H1 (cell line): ENCODE measurements at regions not wholly inside any gene's neighbourhood (a gene's known extent, or its start where the extent isn't known, plus 50 kb on each side); places are given as distances from the start of the nearest gene placed in this dataset.

Source experiments
- CTCF ChIA-PET: fragments of 300-600 bp; sonication (Branson Sonifier 250); formaldehyde crosslinking; loops from one replicate; lab custom pipeline; 2021; ENCODE audit not compliant: partially characterized antibody; lab: Charles Lee
- POLR2A ChIA-PET: fragments of 300-600 bp; sonication (Branson Sonifier 250); formaldehyde crosslinking; loops from one replicate; lab custom pipeline; 2021; ENCODE audit warnings: inconsistent platforms; ENCODE audit not compliant: partially characterized antibody; lab: Charles Lee
- DNase-seq, 2 experiments: peaks; one replicate each; pipeline versions ENCODE4 v3.0.0 to v3.0.0-alpha.2; 2010 to 2022; ENCODE audit warnings: low spot score in 2 of 2, low read depth in 1 of 2, mixed read lengths in 1 of 2
- FAIRE-seq: peaks from 2 replicates; lab custom pipeline; 2011; peaks lifted over from hg19 to GRCh38; lab: Jason Lieb, UNC
- H2AFZ ChIP-seq: 2 replicates; pipeline ENCODE4 v1.8.1; 2012; ENCODE audit warnings: low read length, inconsistent platforms
- H2AK5ac ChIP-seq: 2 replicates; pipeline ENCODE4 v1.6.1; 2013; ENCODE audit warnings: low read depth, low read length
- H2BK120ac ChIP-seq: replicated peaks from 2 replicates; pipeline ENCODE3; 2013; ENCODE audit warnings: low read depth, low read length, inconsistent platforms
- H2BK12ac ChIP-seq: 2 replicates; pipeline ENCODE4 v1.6.1; 2013; ENCODE audit warnings: low read depth, low read length
- H2BK15ac ChIP-seq: 2 replicates; pipeline ENCODE4 v1.6.1; 2013; ENCODE audit warnings: low read length
- H2BK20ac ChIP-seq: 2 replicates; pipeline ENCODE4 v1.6.1; 2013; ENCODE audit warnings: low read length
- H2BK5ac ChIP-seq: 2 replicates; pipeline ENCODE4 v1.6.1; 2013; ENCODE audit warnings: low read depth, low read length
- H3K14ac ChIP-seq: 2 replicates; pipeline ENCODE4 v1.6.1; 2013; ENCODE audit warnings: inconsistent platforms; ENCODE audit not compliant: insufficient read length
- H3K18ac ChIP-seq: 2 replicates; pipeline ENCODE4 v1.6.1; 2013; ENCODE audit warnings: low read length; ENCODE audit errors: extremely low read depth
- H3K23ac ChIP-seq: 2 replicates; pipeline ENCODE4 v1.6.1; 2013; ENCODE audit warnings: inconsistent platforms; ENCODE audit not compliant: insufficient read length
- H3K23me2 ChIP-seq: 2 replicates; pipeline ENCODE4 v1.6.1; 2013; ENCODE audit warnings: low read depth, low read length
- H3K27ac ChIP-seq: 2 replicates; pipeline ENCODE4 v1.6.1; 2011; ENCODE audit warnings: low read depth, low read length, inconsistent platforms
- H3K27me3 ChIP-seq, 4 experiments: replicated peaks in 1 of 4; 1 replicate in 1 of 4; 2 replicates in 3 of 4; pipeline versions ENCODE4 v1.6.1 to v1.8.1; 2011 to 2013; ENCODE audit warnings: low read length in 3 of 4, mild to moderate bottlenecking in 3 of 4, inconsistent platforms in 2 of 4, mixed read lengths in 2 of 4, moderate library complexity in 1 of 4; ENCODE audit not compliant: control insufficient read depth in 3 of 4, insufficient read depth in 3 of 4; ENCODE audit errors: extremely low read depth in 1 of 4
- H3K36me3 ChIP-seq, 4 experiments: 2 replicates each; pipeline versions ENCODE4 v1.6.1 to v1.8.1; 2011 to 2013; ENCODE audit warnings: mild to moderate bottlenecking in 4 of 4, low read length in 3 of 4, moderate library complexity in 2 of 4, control low read depth in 1 of 4, inconsistent platforms in 1 of 4; ENCODE audit not compliant: insufficient read depth in 4 of 4, control insufficient read depth in 2 of 4
- H3K4ac ChIP-seq: replicated peaks from 2 replicates; pipeline ENCODE3; 2013; ENCODE audit warnings: low read length, low read depth, mixed read lengths, inconsistent platforms; ENCODE audit not compliant: insufficient read length
- H3K4me1 ChIP-seq, 4 experiments: replicated peaks in 1 of 4; 1 replicate in 1 of 4; 2 replicates in 3 of 4; pipeline versions ENCODE4 v1.6.1 to v1.8.1; 2011 to 2013; ENCODE audit warnings: low read length in 3 of 4, inconsistent platforms in 2 of 4, mixed read lengths in 1 of 4; ENCODE audit not compliant: insufficient read depth in 4 of 4, control insufficient read depth in 3 of 4
- H3K4me2 ChIP-seq, 2 experiments: 2 replicates each; pipeline versions ENCODE4 v1.6.1 to v1.8.1; 2011 to 2013; ENCODE audit warnings: low read depth in 2 of 2, low read length in 2 of 2, control low read depth in 1 of 2, inconsistent platforms in 1 of 2, mild to moderate bottlenecking in 1 of 2; ENCODE audit not compliant: insufficient read depth in 1 of 2
- H3K4me3 ChIP-seq, 4 experiments: fragments of 200-600, 300-600 bp in 1 of 4; sonication (generic), shearing (Covaris generic), sonication (Bioruptor Twin) in 1 of 4; 2 replicates each; pipeline versions ENCODE4 v1.5.1 to v1.8.1; 2011 to 2016; ENCODE audit warnings: low read length in 4 of 4, low read depth in 3 of 4, control low read depth in 2 of 4, inconsistent platforms in 2 of 4, mild to moderate bottlenecking in 2 of 4, mixed read lengths in 1 of 4, moderate library complexity in 1 of 4; ENCODE audit not compliant: insufficient read depth in 2 of 4; ENCODE audit errors: extremely low read depth in 1 of 4
- H3K56ac ChIP-seq: replicated peaks from 2 replicates; pipeline ENCODE3; 2013; ENCODE audit warnings: low read depth, mild to moderate bottlenecking, mixed read lengths, low read length, inconsistent platforms; ENCODE audit not compliant: insufficient read length
- H3K79me1 ChIP-seq: 2 replicates; pipeline ENCODE4 v1.6.1; 2013; ENCODE audit warnings: low read depth, low read length, control low read depth
- H3K79me2 ChIP-seq, 2 experiments: 2 replicates each; pipeline versions ENCODE4 v1.6.1 to v1.8.1; 2012 to 2013; ENCODE audit warnings: low read length in 2 of 2, mild to moderate bottlenecking in 2 of 2, inconsistent platforms in 1 of 2; ENCODE audit not compliant: insufficient read depth in 2 of 2, control insufficient read depth in 1 of 2
- H3K9ac ChIP-seq, 4 experiments: replicated peaks in 1 of 4; 1 replicate in 1 of 4; 2 replicates in 3 of 4; pipeline versions ENCODE4 v1.6.1 to v1.8.1; 2011 to 2013; ENCODE audit warnings: low read depth in 3 of 4, low read length in 3 of 4, control low read depth in 2 of 4, mild to moderate bottlenecking in 2 of 4, moderate library complexity in 2 of 4, inconsistent platforms in 1 of 4; ENCODE audit errors: extremely low read depth in 1 of 4
- H3K9me3 ChIP-seq, 2 experiments: 2 replicates each; pipeline versions ENCODE4 v1.6.1 to v1.8.1; 2012 to 2013; ENCODE audit warnings: mild to moderate bottlenecking in 2 of 2, moderate library complexity in 2 of 2, control low read depth in 1 of 2, inconsistent platforms in 1 of 2, low read depth in 1 of 2, low read length in 1 of 2, mixed read lengths in 1 of 2; ENCODE audit not compliant: insufficient read depth in 2 of 2
- H4K20me1 ChIP-seq, 2 experiments: replicated peaks in 1 of 2; 2 replicates each; pipeline versions ENCODE3 to v1.8.1; 2011 to 2013; ENCODE audit warnings: inconsistent platforms in 2 of 2, low read length in 2 of 2, mild to moderate bottlenecking in 1 of 2; ENCODE audit not compliant: insufficient read depth in 2 of 2, control insufficient read depth in 1 of 2
- H4K5ac ChIP-seq: 2 replicates; pipeline ENCODE4 v1.6.1; 2013; ENCODE audit warnings: low read length, low read depth, mixed read lengths, inconsistent platforms; ENCODE audit not compliant: insufficient read length
- H4K8ac ChIP-seq: 2 replicates; pipeline ENCODE4 v1.8.0; 2013; ENCODE audit warnings: mild to moderate bottlenecking, moderate library complexity, low read length, inconsistent platforms; ENCODE audit not compliant: insufficient read depth; ENCODE audit errors: extremely low read depth
- H4K91ac ChIP-seq: replicated peaks from 2 replicates; pipeline ENCODE3; 2013; ENCODE audit warnings: low read length, mixed read lengths, inconsistent platforms; ENCODE audit not compliant: insufficient read length
- ATF2 ChIP-seq: IDR thresholded peaks from 2 replicates; pipeline ENCODE4 v1.6.1; 2012; ENCODE audit warnings: low read length, inconsistent platforms
- CBX8 ChIP-seq: fragments of 300-800, 300-1000 bp; sonication (generic); IDR thresholded peaks from 2 replicates; pipeline ENCODE4 v1.7.1; 2016; ENCODE audit warnings: low read depth, low read length, borderline replicate concordance
- PHF8 ChIP-seq: fragments of 200-600 bp; sonication (generic); conservative IDR thresholded peaks from 2 replicates; pipeline ENCODE4 v1.7.1; 2012; ENCODE audit warnings: low read depth, mild to moderate bottlenecking, inconsistent platforms, low read length, moderate library complexity
- WGBS, 2 experiments: shearing (Covaris generic) in 1 of 2; methylation state at CpG; one replicate each; pipeline versions ENCODE4 v1.1.6 to v1.1.7; 2013 to 2015; ENCODE audit warnings: low lambda C conversion rate in 2 of 2, mixed read lengths in 2 of 2, inconsistent platforms in 1 of 2, low coverage in 1 of 2, missing lambda C conversion rate in 1 of 2; ENCODE audit not compliant: insufficient replicate concordance in 2 of 2, insufficient coverage in 1 of 2, insufficient read length in 1 of 2; ENCODE audit errors: extremely low coverage in 1 of 2, missing lambda C conversion rate in 1 of 2; 5-methylcytosine and 5-hydroxymethylcytosine counted together

- no peak overlapping the region for H3K18ac ChIP-seq
- H3K23me2 ChIP-seq, result no peaks in the 10 kb centered on the region
- FAIRE-seq (no peak), DNase-seq (no peak)
- POLR2A ChIA-PET, result interaction anchor here (0.6 kb wide), 1 partner anchor 944 kb away, joined by 3 read pairs; no protein-coding TSS in a partner anchor
- H3K14ac ChIP-seq, result no peak overlapping the region
- no peak overlapping the region for H3K4me3 ChIP-seq
- H4K91ac ChIP-seq, result no peak overlapping the region
- no peak overlapping the region for H4K8ac ChIP-seq
- H3K27ac ChIP-seq, result no peak overlapping the region
- H2BK120ac ChIP-seq, result no peak overlapping the region
- CTCF ChIA-PET, result interaction anchor here (0.9 kb wide), 1 partner anchor 33 kb away, joined by 3 read pairs; no protein-coding TSS in a partner anchor
- H3K36me3 ChIP-seq, result no peaks in the 10 kb centered on the region
- no peak overlapping the region for H2BK5ac ChIP-seq
- H3K79me2 ChIP-seq, result no peaks in the 10 kb centered on the region
- no peak overlapping the region for H3K23ac ChIP-seq
- H2BK20ac ChIP-seq, result no peak overlapping the region
- H4K20me1 ChIP-seq, result no peaks in the 10 kb centered on the region
- H3K79me1 ChIP-seq, result no peaks in the 10 kb centered on the region
- H2BK12ac ChIP-seq, result no peak overlapping the region
- H3K9ac ChIP-seq, result no peak overlapping the region
- no peak overlapping the region for H3K56ac ChIP-seq
- H4K5ac ChIP-seq, result no peak overlapping the region
- H3K27me3 ChIP-seq, result no peaks in the 10 kb centered on the region
- WGBS, 2 experiments, result 87% methylated on average over 7 of the region's 7 CpGs; no CpG with 5 or more reads in 1 of the 2 experiments
- no peaks in the 10 kb centered on the region for H3K9me3 ChIP-seq
- no peak overlapping the region for H2BK15ac ChIP-seq
- H2AFZ ChIP-seq, result no peak overlapping the region
- no peak overlapping the region for H3K4me2 ChIP-seq
- H2AK5ac ChIP-seq, result no peak overlapping the region
- no peak overlapping the region for H3K4ac ChIP-seq
- H3K4me1 ChIP-seq, result no peaks in the 10 kb centered on the region
- no peak for TF ChIP-seq ATF2
- no peak for TF ChIP-seq CBX8
- no peak for TF ChIP-seq PHF8
Observed at GRCh38 chr12:91555436-91556415, 373.1 kb upstream of the DCN start.
